ENCODE measurements at regions not wholly inside any gene's neighbourhood (a gene's known extent, or its start where the extent isn't known, plus 50 kb on each side); places are given as distances from the start of the nearest gene placed in this dataset.

- Histone ChIP-seq H3K9me3 (no peaks in the 10 kb centered on the region; the same call in 1 of the 2 replicates), H3K4me1 (no peaks in the 10 kb centered on the region), H3K27me3 (no peaks in the 10 kb centered on the region), H3K36me3 (no peaks in the 10 kb centered on the region), H3K4me3 (ENCODE audit: low read depth, low read length) (no peak overlapping the region)
- no peak for TF ChIP-seq CTCF (IDR thresholded peaks at IDR 0.05; ENCODE audit: low read depth, low read length)
- no peak for DNase-seq
These were observed 96.1 kb downstream of the PDGFA start for GRCh38 chr7:423312-424260.

GRCh38 chr7:424301-424935 lies 95.2 kb downstream of the PDGFA start:
- Histone ChIP-seq H3K4me3 (ENCODE audit: low read depth, low read length) (no peak overlapping the region), H3K9me3 (no peaks in the 10 kb centered on the region; the same call in 1 of the 2 replicates), H3K4me1 (no peaks in the 10 kb centered on the region), H3K36me3 (no peaks in the 10 kb centered on the region), H3K27me3 (no peaks in the 10 kb centered on the region)
- no peak for TF ChIP-seq CTCF (IDR thresholded peaks at IDR 0.05; ENCODE audit: low read depth, low read length)
- DNase-seq = no peak

GRCh38 chr7:424961-425793 lies 94.5 kb downstream of the PDGFA start:
- Histone ChIP-seq H3K27me3 (no peaks in the 10 kb centered on the region), H3K4me1 (no peaks in the 10 kb centered on the region), H3K4me3 (ENCODE audit: low read depth, low read length) (no peak overlapping the region), H3K36me3 (no peaks in the 10 kb centered on the region), H3K9me3 (peaks cover 4% of the 10 kb centered on the region; the same call in 1 of the 2 replicates)
- no peak for TF ChIP-seq CTCF (IDR thresholded peaks at IDR 0.05; ENCODE audit: low read depth, low read length)
- peak; percentile 6 for DNase-seq

GRCh38 chr7:425794-426188 lies 93.9 kb downstream of the PDGFA start:
- TF ChIP-seq CTCF (IDR thresholded peaks at IDR 0.05; ENCODE audit: low read depth, low read length) = no peak
- Histone ChIP-seq H3K9me3 (peaks cover 4% of the 10 kb centered on the region; the same call in 1 of the 2 replicates), H3K4me1 (no peaks in the 10 kb centered on the region), H3K4me3 (ENCODE audit: low read depth, low read length) (no peak overlapping the region), H3K27me3 (no peaks in the 10 kb centered on the region), H3K36me3 (no peaks in the 10 kb centered on the region)
- peak; percentile 5 for DNase-seq

GRCh38 chr7:426510-426909 lies 93.1 kb downstream of the PDGFA start:
- Histone ChIP-seq H3K4me3 (ENCODE audit: low read depth, low read length) (no peak overlapping the region), H3K27me3 (no peaks in the 10 kb centered on the region), H3K9me3 (peaks cover 4% of the 10 kb centered on the region; the same call in 1 of the 2 replicates), H3K36me3 (no peaks in the 10 kb centered on the region), H3K4me1 (no peaks in the 10 kb centered on the region)
- no peak for TF ChIP-seq CTCF (IDR thresholded peaks at IDR 0.05; ENCODE audit: low read depth, low read length)
- no peak for DNase-seq

All from BE2C (cell line).